Astrocyte of the spinal cord (primary cell): ENCODE measurements at regions not wholly inside any gene's neighbourhood (a gene's known extent, or its start where the extent isn't known, plus 50 kb on each side); places are given as distances from the start of the nearest gene placed in this dataset.

Source experiments
- DNase-seq: peaks from one replicate; pipeline ENCODE4 v3.0.0; 2011; ENCODE audit warnings: low read depth, low spot score
- H3K4me3 ChIP-seq: 2 replicates; pipeline ENCODE4 v1.5.1; 2011; ENCODE audit warnings: low read depth, mild to moderate bottlenecking, low read length, moderate library complexity
- in situ Hi-C: cut with HindIII; loops from 2 replicates; pipeline ENCODE4 v1.10.0; 2017; ENCODE audit warnings: low sequenced_read_pairs
- TF ChIP-seq, protein P1 (sequence below): IDR thresholded peaks from 2 replicates; pipeline ENCODE4 v1.5.1; 2012; ENCODE audit warnings: low read depth, mild to moderate bottlenecking, low read length, inconsistent platforms

DNA sequence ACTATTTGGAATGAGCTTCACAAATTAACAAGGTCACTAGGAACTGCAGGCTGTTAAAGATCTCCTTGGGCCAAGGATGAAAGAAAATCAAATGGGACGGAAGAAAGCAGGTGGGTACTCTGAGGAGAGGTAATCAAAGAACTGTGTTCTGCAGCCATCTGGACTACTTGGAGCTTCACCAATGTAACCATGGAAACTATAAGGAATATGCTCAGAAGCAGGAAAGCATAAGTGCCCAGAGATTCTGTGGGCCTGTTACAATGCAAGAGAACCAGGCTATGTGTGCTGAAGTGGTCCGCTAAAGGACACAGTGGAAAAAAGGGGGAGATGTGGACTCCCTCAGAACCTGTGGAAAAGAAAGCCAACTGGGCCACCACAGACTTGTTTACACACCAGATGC, 238.5 kb downstream of the PTGER3 start:
- no peak for DNase-seq
- TF ChIP-seq, protein P1, sequence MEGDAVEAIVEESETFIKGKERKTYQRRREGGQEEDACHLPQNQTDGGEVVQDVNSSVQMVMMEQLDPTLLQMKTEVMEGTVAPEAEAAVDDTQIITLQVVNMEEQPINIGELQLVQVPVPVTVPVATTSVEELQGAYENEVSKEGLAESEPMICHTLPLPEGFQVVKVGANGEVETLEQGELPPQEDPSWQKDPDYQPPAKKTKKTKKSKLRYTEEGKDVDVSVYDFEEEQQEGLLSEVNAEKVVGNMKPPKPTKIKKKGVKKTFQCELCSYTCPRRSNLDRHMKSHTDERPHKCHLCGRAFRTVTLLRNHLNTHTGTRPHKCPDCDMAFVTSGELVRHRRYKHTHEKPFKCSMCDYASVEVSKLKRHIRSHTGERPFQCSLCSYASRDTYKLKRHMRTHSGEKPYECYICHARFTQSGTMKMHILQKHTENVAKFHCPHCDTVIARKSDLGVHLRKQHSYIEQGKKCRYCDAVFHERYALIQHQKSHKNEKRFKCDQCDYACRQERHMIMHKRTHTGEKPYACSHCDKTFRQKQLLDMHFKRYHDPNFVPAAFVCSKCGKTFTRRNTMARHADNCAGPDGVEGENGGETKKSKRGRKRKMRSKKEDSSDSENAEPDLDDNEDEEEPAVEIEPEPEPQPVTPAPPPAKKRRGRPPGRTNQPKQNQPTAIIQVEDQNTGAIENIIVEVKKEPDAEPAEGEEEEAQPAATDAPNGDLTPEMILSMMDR: no peak
- in situ Hi-C loops: no loop called here
- no peak overlapping the region for H3K4me3 ChIP-seq

DNA sequence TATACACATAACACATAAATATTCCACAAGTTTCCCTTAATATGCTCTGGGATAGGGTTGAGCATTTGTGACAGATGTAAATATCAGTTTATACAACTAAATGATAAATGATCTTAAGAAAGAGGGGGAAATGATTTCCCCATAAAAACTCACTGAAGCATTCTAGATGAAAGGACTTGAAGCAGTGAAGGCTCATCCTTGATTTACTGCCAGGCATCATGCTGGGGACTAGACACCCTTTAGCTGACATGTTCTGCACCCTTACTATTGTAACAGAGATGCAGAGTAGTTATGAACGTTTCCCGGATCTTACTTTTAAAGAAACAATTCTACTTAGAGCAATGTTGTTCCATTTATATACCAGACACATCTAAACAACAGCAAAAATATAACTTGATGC, 235.8 kb downstream of the PTGER3 start:
- DNase-seq: no peak
- H3K4me3 ChIP-seq: no peak overlapping the region
- TF ChIP-seq, protein P1: no peak
- in situ Hi-C loops: no loop called here

DNA sequence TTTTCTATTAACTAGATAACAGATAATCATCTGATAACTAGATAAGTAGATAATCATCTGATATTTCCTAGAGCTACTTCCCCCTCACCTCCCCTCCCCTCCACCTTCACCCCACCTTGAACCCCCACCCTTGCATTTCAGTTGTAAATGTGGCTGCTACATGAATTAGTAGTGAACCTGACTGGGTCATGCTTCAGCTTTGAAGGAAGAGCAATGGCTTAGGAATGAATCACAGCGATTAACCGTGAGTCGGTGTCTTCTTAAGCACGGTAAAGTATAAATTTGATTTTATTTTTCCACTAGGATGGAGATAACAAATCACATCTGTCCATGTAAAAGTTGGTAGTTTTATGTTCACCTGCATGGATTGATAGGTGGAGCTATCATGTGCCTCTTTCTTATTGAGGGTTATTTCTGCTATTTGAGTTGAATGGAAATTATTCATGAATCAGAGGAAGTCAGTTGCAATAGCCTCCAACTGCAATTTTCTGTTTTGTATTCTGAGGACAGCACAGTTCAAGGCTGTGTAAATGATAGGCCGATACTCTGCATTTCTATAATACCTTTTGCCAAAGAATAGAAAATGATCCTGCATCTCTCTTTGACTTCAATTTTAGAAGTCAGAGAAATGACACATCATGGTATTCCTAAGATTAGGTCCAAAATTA, 235.0 kb downstream of the PTGER3 start:
- in situ Hi-C loops: no loop called here
- TF ChIP-seq, protein P1: no peak
- no peak overlapping the region for H3K4me3 ChIP-seq
- no peak for DNase-seq

DNA sequence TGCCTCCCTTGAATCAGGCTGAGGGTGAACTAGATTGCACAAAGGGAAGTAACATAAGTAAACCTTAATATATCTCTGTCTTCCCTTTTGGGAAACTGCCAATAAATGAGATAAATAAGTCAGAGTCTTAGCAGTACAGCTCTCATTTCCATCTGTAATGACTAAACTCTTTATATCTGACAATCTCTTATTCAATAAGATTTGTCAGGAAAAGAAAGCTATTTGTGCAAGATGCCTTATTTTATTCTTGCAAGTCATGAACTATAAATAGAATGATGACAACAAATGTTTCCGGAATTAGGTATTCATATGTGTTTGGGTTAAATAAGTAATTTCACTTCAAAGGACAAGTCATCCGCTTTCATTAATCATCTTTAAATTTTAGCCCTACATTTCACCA, 229.2 kb downstream of the PTGER3 start:
- TF ChIP-seq, protein P1: no peak
- no peak overlapping the region for H3K4me3 ChIP-seq
- no peak for DNase-seq
- in situ Hi-C loops: no loop called here

DNA sequence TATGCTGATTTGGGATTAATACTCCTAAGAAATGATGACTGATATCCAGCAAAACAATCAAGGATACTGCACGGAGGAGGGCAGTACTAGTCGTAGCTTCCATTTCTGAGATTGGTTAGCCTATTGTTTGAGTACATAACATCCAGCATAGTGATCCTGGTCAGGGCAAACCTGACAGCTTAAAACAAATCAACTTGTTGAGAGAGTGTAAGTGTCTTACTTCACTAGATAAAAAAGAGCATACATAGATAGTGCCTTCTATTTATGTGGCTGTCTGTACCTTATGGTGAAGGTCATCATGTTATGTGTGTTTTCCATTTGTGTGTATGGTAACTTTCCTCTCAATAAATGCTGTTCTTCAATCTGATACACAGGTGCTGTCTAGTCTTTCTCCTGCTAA, 228.4 kb downstream of the PTGER3 start:
- H3K4me3 ChIP-seq: no peak overlapping the region
- TF ChIP-seq, protein P1: no peak
- in situ Hi-C loops: no loop called here
- no peak for DNase-seq

DNA sequence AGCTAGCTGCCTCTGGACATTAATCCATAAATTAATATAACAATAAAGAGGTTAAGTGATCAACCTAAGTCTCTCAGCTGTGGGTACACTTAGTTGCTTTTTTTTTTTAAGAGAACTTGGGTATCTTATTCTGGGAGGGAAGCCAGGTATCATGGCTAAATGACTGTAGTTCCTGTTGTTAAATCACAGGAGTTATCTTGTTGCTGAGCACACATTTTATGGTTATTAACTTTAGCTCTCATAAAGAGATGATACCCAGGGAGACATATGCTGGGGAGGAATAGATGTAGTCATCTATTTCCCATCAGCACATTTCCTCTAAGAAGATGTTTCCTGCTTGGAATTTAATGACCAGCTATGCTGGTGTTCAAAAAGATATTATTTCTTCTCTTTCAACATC, 227.8 kb downstream of the PTGER3 start:
- H3K4me3 ChIP-seq: no peak overlapping the region
- DNase-seq: no peak
- in situ Hi-C loops: no loop called here
- TF ChIP-seq, protein P1: no peak

DNA sequence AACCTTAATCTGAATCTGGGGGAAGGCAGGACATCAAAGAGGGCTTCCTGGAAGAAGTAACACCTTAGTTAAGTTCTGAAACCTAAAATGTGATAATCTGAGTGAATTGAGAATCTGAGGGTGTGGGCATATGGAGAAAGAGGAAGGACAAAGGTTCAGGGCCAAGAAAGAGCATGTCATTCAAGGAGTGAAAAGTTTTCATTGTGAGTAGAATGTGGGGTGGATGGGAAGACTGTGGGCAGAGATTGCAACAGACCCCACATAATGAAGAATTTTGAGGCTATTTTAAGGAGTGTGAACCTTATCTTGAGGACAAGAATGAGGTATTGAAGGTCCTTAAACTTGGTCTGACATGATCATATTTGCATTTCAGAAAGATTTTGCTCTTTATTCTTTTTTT, 227.2 kb downstream of the PTGER3 start:
- H3K4me3 ChIP-seq: no peak overlapping the region
- TF ChIP-seq, protein P1: no peak
- in situ Hi-C loops: no loop called here
- DNase-seq: no peak
